NCI-H2196 (cell line): ENCODE measurements at regions not wholly inside any gene's neighbourhood (a gene's known extent, or its start where the extent isn't known, plus 50 kb on each side); places are given as distances from the start of the nearest gene placed in this dataset.

Experiments
- DNase-seq: peaks from one replicate; lab custom pipeline; 2025; ENCODE audit not compliant: unreplicated experiment; lab: John Stamatoyannopoulos, UW

DNA sequence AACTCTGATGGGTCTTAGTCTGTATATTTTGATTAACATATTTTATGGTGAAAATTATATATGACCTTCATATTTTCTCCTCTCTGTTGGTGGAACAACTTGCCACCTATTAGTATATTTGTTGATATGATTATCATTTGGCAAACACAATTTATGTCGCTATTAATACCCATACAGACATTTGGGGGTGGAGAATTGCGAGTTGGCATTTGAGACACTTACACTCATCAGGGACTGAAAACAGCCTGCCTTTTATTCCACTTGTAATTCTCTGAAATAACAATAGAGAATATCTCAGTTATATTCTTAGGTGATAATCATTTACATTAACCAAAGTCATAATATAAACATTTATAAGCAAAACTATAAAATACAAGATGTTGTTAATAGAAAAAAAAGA lies 100.5 kb upstream of the RGS18 start:
- no peak for DNase-seq

DNA sequence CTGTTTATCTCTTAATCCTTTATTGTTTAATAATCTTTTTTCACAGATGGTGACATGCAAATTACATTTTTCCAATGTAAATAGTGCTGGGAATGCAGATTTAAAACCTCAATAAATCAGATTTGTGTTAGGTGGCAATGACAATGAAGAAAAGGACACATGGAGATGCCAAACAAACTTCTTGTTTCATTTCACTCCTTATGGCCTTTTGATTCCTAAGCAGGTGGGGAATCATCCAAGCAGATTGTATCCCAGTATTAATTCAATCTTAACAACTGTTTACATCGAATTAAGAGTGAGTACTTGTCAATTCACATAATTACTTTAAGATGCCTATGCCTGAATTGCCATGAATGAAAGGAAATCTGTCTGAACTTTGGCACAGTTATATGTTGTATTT lies 98.9 kb upstream of the RGS18 start:
- DNase-seq: no peak

DNA sequence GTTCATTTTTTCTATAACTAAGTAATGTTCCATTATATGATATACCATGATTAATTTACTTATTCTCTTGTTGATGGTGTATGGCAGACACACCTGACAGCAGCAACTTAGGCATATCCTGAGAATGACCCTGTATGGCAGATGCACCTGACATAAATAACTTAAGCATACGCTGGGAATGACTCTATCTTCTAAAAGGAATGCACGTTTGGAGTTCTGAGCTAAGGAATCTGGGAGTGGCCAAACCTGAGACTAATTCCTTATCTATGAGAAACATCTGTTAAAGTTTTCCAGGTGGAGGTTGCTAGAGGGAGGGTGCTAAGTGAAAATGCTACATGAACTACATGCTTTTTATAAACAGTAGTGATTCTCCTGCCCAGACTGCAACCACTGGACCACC lies 96.7 kb upstream of the RGS18 start:
- no peak for DNase-seq

DNA sequence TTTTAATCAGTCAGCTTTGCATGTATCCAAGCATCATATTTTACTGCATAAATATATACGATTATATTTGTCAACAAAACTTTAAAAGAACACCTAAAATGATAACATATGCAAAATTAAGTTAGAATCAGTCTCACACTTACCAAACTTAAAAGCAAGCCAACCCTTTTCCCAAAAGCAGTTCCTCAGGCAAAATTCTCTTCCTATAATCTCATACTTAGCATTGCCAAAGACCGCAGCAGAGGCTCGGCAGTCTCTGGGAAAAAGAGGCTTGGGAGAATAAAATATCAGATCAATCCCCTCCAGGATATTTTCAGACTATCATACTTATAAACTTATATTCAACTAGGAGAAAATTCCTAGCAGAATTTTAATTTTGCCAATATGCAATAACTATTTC lies 93.2 kb upstream of the RGS18 start:
- no peak for DNase-seq

DNA sequence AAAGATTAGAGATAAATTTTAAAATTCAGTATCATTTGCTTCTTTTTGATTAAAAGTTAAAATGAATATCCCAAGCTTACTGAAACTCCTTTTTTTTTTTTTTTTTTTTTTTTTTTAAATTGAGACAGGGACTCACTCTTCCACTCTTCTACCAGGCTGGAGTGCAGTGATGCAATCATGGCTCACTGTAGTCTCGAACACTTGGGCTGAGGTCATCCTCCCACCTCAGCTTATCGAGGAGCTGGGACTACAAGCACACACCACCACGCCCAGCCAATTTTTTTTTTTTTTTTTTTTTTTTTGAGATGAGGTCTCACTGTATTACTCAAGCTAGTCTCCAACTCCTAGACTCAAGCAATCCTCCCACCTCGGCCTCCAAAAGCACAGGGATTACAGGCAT lies 92.1 kb upstream of the RGS18 start:
- DNase-seq: no peak

DNA sequence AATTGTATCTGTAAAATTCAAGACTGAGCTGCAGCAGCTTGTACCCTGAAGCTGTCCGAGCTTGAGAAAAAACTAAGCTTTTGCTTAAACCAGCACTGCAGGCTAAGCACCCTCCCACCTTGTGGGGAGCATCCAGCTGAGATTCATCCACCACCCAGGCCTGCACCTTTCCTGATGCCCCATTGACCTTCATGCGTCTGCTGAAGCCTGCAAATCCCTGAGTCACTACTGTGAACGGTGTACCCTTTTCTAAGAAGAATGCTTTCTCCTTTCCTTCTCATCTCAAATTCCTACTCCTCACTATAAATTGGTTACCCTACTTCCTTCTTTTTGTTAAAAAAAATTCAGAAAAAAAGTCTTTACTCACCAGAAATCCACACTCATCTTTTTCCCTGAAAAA lies 90.9 kb upstream of the RGS18 start:
- DNase-seq: no peak

DNA sequence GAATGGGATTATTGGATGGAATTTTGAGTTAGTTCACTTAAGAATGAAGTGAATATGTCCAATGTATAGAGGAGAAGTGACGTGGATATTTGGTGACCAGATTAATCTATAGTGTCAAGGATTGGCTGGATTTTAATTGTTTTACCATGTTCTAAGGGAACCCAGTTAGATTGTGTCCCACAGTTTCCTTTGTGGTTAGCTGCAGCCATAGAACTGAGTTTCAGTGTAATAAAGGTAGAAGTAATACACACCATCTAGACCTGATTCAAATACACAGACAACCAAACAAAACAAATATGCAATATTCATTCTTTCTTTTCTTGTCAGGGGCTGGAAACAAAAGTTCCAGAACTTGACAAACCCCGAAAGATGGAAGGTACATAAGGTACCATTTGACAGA lies 88.0 kb upstream of the RGS18 start:
- DNase-seq: no peak

DNA sequence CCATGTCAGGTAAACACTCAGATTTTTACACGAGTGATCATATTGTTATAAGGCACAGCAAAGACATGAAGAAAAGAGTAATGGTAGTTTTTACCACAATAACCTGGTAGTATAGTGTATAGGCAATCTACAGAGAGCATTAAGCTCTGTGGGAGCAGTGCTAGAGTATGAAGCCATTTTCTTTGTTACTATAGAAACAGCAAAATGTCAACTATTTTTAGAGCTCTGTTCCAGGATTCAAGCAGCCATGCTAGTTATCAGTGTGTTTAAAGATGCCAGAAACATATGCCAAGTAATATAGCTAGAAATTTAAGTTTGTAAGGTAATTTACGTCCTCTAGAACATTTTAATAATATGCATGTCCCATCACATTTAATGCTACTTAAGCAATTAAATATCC lies 77.6 kb upstream of the RGS18 start:
- DNase-seq: no peak

DNA sequence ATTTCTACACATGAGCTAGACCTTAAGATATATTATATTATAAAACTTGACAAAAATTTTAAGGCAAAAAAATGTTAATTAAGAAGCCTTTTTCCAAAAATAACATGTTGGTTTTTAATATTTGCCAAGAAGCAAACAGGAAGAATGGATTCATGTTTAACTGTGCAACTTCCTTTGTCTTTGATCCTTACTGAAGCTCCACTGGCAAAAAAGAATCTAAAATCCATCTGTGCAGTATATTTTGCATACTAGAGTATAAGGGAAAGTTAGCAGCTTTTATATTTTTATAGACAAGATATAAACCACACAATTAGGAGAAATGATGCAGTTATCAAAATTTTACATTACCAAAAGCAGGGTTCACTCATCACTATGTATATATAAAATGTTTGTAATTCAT lies 76.9 kb upstream of the RGS18 start:
- DNase-seq: no peak

DNA sequence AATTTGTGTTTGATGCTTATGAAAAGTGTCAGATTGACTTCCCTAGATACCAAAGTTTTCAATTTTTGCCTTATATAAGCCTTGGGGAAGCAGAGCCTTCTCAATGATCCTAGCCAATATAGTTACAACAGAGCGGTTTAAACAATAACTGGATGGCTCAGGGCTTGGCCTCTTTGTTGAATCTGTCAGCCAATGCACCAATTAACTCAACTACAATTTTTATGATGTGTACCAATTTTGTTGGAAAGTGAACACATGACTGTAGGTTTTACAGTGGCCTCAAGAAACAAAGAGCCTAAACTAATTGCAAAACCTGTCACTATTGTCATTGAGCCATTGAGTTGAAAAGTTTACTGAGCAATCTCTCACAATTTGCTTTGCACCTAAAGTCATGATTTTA lies 71.6 kb upstream of the RGS18 start:
- no peak for DNase-seq

DNA sequence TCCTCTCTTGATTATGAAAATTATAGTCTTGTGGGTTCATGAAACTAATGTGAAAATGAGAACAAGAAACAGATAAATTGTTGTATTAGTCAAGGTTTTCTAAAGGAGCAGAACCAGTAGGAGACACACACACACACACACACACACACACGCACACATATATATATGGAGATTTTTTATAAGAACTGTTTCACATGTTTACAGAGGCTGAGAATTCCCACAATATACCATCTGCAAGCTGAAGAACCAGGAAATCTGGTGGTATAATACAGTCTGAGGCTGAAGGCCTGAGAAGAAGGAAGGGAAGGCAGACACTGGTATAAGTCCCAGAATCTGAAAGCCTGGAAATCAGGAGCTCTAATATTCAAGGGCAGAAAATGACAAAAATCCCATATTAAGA lies 70.9 kb upstream of the RGS18 start:
- no peak for DNase-seq

DNA sequence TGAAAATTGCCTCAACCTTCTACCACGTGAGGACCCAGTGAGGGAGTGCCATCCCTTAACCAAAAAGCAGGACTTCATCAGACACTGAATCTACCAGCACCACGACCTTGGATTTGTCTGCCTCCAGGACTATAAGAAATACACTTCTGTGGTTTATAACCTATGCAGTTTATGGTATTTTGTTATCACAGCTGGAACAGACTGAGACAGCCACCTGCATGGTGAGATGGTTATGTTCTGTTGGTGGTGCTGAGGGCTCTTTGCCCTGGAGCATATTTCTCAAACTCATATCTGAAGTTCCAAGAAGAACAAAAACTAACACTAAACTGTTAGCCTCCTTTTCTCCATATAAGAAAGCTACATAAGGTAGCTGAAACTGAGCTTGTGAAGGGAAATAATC lies 69.8 kb upstream of the RGS18 start:
- DNase-seq: no peak

DNA sequence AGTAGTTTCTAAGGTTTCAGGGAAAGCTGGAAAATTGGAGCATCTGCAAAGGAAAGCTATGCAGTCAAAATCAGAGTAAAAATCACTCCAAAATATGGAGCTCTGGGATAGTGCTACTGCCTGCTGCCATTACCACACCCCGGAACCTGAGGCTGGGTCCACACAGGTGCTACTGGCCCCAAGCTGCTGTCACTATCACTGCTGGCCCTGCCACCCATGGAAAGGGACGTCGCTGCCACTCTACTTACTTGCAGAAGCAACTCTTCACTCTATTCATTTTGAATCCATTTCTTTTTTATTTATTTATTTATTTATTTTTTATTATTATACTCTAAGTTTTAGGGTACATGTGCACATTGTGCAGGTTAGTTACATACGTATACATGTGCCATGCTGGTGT lies 60.3 kb upstream of the RGS18 start:
- no peak for DNase-seq

DNA sequence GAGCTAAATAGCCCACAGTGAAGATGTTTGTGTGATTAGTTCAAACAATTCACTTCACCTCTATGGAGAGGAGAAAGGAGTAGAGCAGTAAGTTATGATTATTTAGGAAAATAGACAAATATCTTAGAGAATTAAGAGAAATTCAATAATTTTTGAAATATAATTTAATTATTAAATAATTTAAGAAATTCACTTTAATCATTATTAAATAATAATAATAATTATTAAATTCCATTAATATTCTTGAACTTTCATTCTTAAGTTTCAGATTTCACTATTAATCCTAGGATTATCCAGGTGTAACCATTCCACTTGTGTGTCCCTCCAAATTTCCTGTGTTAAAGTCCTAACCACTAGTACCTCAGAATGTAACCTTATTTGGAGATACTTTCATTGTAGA lies 58.9 kb upstream of the RGS18 start:
- DNase-seq: no peak

DNA sequence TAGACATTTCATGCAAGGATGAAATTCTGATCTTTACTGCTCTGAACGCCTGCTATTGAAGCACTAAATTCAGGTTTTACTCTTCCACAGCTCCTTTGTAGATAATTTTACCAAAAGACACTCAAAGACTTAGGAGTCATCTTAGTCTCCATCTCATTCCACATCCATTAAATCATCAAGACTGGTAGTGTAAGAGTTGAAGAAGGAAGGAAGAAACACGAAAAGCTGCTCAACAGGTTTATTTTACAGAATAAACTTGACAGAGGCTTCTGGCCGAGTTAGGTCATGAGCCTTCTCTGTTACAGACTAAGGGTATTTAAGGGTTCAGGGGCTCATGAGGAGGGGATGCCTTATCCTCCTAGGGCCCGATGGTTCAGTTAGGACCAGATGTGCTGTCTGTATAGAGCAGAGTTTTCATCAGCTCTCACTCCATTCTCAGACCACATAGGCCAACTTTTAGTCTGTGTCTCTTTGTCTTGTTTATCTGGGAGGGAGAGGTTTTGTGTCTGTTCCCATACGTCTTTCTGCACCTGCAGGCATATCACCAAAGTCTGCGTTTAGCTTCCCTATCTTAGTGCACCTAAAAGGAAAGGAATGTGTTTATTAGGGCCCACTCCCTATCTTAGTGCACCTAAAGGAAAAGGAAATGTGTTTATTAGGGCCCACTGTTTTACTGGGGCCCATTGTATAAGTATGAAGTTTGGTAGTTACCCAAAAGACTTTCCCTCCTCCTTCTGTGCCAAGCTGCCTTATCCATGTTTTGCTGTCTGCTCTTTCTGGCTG lies 57.4 kb upstream of the RGS18 start:
- DNase-seq: no peak

DNA sequence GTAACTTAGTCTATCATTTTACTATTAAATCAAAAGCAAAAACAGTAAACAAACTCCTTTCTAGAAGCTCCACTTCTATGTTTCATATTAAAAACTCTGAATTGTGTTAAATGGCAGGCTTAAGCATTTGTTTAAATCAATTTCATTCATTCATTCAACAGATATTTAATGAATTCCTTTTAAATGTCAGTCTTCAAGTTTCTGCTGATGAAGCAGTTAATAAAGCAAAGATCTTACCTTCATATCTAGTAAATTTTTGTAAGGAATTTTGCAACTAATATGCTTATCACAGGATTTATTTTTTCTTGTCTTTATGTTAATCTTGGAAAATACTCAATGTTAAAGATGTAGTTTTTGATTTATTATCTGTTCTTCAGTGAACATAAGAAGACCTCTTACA lies 54.1 kb upstream of the RGS18 start:
- no peak for DNase-seq

DNA sequence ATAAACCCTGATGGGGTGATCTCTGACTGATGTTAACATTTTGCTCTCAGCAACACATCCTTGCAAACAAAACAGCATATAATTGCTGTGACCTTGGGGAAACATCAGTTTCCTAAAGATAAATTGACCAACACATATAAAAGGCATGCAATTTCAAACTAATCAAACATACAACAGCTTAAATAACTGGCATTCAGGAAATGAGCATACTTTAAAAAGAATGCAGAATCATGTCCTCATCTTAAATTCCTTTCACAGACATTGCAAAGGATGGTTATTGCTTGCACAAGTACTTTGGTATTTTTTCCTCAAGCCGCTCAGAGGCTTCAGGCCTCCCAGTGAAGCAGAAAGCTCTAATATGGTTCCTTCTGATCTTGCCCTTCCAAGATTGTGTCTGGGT lies 53.4 kb upstream of the RGS18 start:
- no peak for DNase-seq

DNA sequence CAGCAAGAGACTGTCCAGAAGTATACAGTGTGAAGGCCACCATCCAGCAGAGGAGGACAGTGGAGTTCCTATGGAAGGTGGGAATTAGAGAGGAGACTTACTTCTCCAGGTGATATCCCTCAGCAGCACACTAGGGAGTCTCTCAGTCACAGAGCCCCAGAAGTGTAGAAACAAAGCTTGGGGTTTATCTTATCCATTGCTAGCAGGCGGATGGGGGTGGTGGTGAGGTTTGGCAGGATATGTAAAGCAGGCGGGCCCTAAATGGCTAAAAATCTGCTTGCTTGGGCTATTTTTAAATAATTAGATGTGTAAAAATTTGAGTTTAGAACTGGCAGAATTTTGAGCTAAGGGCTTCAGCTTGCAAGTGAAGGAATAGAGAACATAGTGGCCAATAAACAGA lies 50.1 kb upstream of the RGS18 start:
- no peak for DNase-seq
